CD4-positive, alpha-beta memory T cell (primary cell): ENCODE measurements at regions not wholly inside any gene's neighbourhood (a gene's known extent, or its start where the extent isn't known, plus 50 kb on each side); places are given as distances from the start of the nearest gene placed in this dataset.

Experiments
- CTCF ChIA-PET: fragments of 350-600 bp; sonication (Branson Sonifier 250); formaldehyde crosslinking; loops from one replicate; lab custom pipeline; 2021; ENCODE audit warnings: inconsistent platforms; ENCODE audit not compliant: partially characterized antibody; lab: Charles Lee
- POLR2A ChIA-PET: fragments of 350-600 bp; sonication (Branson Sonifier 250); formaldehyde crosslinking; loops from one replicate; lab custom pipeline; 2021; ENCODE audit not compliant: partially characterized antibody; lab: Charles Lee
- DNase-seq, 5 donors: peaks; one replicate each; pipeline versions ENCODE4 v3.0.0 to v3.0.0-alpha.2; 2020 to 2022; ENCODE audit warnings: mixed read lengths in 1 of 5
- H3K27ac ChIP-seq: one replicate; pipeline ENCODE4 v1.7.0; 2013; ENCODE audit warnings: low read depth, low read length
- H3K27me3 ChIP-seq: 2 replicates; pipeline ENCODE4 v1.7.0; 2013; ENCODE audit warnings: mild to moderate bottlenecking, low read length, moderate library complexity; ENCODE audit not compliant: insufficient read depth
- H3K36me3 ChIP-seq: 2 replicates; pipeline ENCODE4 v1.7.0; 2013; ENCODE audit warnings: mild to moderate bottlenecking, low read length, moderate library complexity; ENCODE audit not compliant: insufficient read depth
- H3K4me1 ChIP-seq: 2 replicates; pipeline ENCODE4 v1.7.0; 2013; ENCODE audit warnings: mild to moderate bottlenecking, low read length, moderate library complexity; ENCODE audit not compliant: insufficient read depth
- H3K4me3 ChIP-seq, 2 donors: one replicate each; pipeline ENCODE4 v1.7.0; 2013; ENCODE audit warnings: low read length in 2 of 2, mild to moderate bottlenecking in 1 of 2
- H3K9me3 ChIP-seq, 2 donors: one replicate each; pipeline ENCODE4 v1.7.0; 2013; ENCODE audit warnings: low read length in 2 of 2, control low read depth in 1 of 2; ENCODE audit not compliant: control insufficient read depth in 1 of 2
- H3K27ac Mint-ChIP-seq, 7 donors: one replicate each; pipeline ENCODE4 v1.8.0; 2020 to 2021; ENCODE audit warnings: mixed read lengths in 7 of 7, mild to moderate bottlenecking in 6 of 7, inconsistent platforms in 3 of 7, moderate library complexity in 3 of 7
- H3K27me3 Mint-ChIP-seq, 2 donors: one replicate each; pipeline ENCODE4 v1.8.0; 2020 to 2021; ENCODE audit warnings: mixed read lengths in 2 of 2
- H3K36me3 Mint-ChIP-seq, 2 donors: one replicate each; pipeline ENCODE4 v1.8.0; 2020 to 2021; ENCODE audit warnings: mixed read lengths in 2 of 2, inconsistent platforms in 1 of 2, mild to moderate bottlenecking in 1 of 2
- H3K4me1 Mint-ChIP-seq, 4 donors: one replicate each; pipeline ENCODE4 v1.8.0; 2020 to 2021; ENCODE audit warnings: mixed read lengths in 4 of 4, mild to moderate bottlenecking in 1 of 4
- H3K4me3 Mint-ChIP-seq, 8 donors: one replicate each; pipeline ENCODE4 v1.8.0; 2020 to 2021; ENCODE audit warnings: mixed read lengths in 8 of 8, mild to moderate bottlenecking in 7 of 8, moderate library complexity in 6 of 8, inconsistent platforms in 3 of 8
- H3K9me3 Mint-ChIP-seq, 8 donors: one replicate each; pipeline ENCODE4 v1.8.0; 2020 to 2021; ENCODE audit warnings: mixed read lengths in 8 of 8, mild to moderate bottlenecking in 5 of 8, inconsistent platforms in 3 of 8, moderate library complexity in 1 of 8
- intact Hi-C: fragments of 100-400 bp; cut with micrococcal nuclease; formaldehyde crosslinking; loops from one replicate; pipeline ENCODE4 v1.15.1; 2023

- no peak for DNase-seq
- POLR2A ChIA-PET = no interaction called here
- Mint-ChIP-seq H3K36me3 (no peaks in the 10 kb centered on the region), H3K9me3 (peaks cover 0 to 8% (median 0%) of the 10 kb centered on the region in 8 donors), H3K27ac (no peak overlapping the region), H3K4me1 (peaks cover 3 to 26% (median 11%) of the 10 kb centered on the region in 4 donors), H3K4me3 (no peak overlapping the region), H3K27me3 (no peaks in the 10 kb centered on the region)
- CTCF ChIA-PET = no interaction called here
- intact Hi-C loops = no loop called here
- Histone ChIP-seq H3K27me3 (no peaks in the 10 kb centered on the region), H3K9me3 (no peaks in the 10 kb centered on the region), H3K4me1 (peaks cover 8% of the 10 kb centered on the region), H3K27ac (no peak overlapping the region), H3K36me3 (no peaks in the 10 kb centered on the region), H3K4me3 (no peak overlapping the region)
Observed at GRCh38 chr14:104368751-104369100, 210.8 kb upstream of the C14orf180 start.

- Histone ChIP-seq H3K27ac (no peak overlapping the region), H3K27me3 (no peaks in the 10 kb centered on the region), H3K9me3 (no peaks in the 10 kb centered on the region), H3K4me1 (peaks cover 8% of the 10 kb centered on the region), H3K36me3 (no peaks in the 10 kb centered on the region), H3K4me3 (no peak overlapping the region)
- DNase-seq = no peak
- peaks cover 3 to 26% (median 11%) of the 10 kb centered on the region in 4 donors for H3K4me1 Mint-ChIP-seq
- CTCF ChIA-PET = no interaction called here
- no peaks in the 10 kb centered on the region for H3K27me3 Mint-ChIP-seq
- POLR2A ChIA-PET = no interaction called here
- peaks cover 0 to 8% (median 0%) of the 10 kb centered on the region in 8 donors for H3K9me3 Mint-ChIP-seq
- intact Hi-C loops = no loop called here
- no peak overlapping the region for H3K4me3 Mint-ChIP-seq
- H3K27ac Mint-ChIP-seq = no peak overlapping the region
- H3K36me3 Mint-ChIP-seq = no peaks in the 10 kb centered on the region
Observed at GRCh38 chr14:104369208-104369607, 210.4 kb upstream of the C14orf180 start.

GRCh38 chr14:104370256-104370870, 209.2 kb upstream of the C14orf180 start:
- DNase-seq = no peak
- H3K9me3 ChIP-seq = no peaks in the 10 kb centered on the region
- Mint-ChIP-seq H3K4me3 (no peak overlapping the region), H3K27me3 (no peaks in the 10 kb centered on the region), H3K27ac (peak overlapping the region in 3 of 7 donors; percentile 7 to 61 (median 8)), H3K4me1 (peaks cover 3 to 26% (median 11%) of the 10 kb centered on the region in 4 donors), H3K9me3 (peaks cover 0 to 1% (median 0%) of the 10 kb centered on the region in 8 donors), H3K36me3 (no peaks in the 10 kb centered on the region)
- POLR2A ChIA-PET = no interaction called here
- no peak overlapping the region for H3K4me3 ChIP-seq
- no peaks in the 10 kb centered on the region for H3K36me3 ChIP-seq
- no peaks in the 10 kb centered on the region for H3K27me3 ChIP-seq
- CTCF ChIA-PET = no interaction called here
- no peak overlapping the region for H3K27ac ChIP-seq
- intact Hi-C loops = no loop called here
- peaks cover 8% of the 10 kb centered on the region for H3K4me1 ChIP-seq

GRCh38 chr14:104371031-104371430, 208.5 kb upstream of the C14orf180 start:
- no peak for DNase-seq
- no peak overlapping the region for H3K4me3 Mint-ChIP-seq
- peaks cover 3 to 26% (median 11%) of the 10 kb centered on the region in 4 donors for H3K4me1 Mint-ChIP-seq
- H3K36me3 Mint-ChIP-seq = no peaks in the 10 kb centered on the region
- peaks cover 0 to 1% (median 0%) of the 10 kb centered on the region in 8 donors for H3K9me3 Mint-ChIP-seq
- ChIA-PET CTCF (no interaction called here), POLR2A (no interaction called here)
- no peaks in the 10 kb centered on the region for H3K27me3 Mint-ChIP-seq
- peak overlapping the region in 1 of 7 donors; percentile 8 for H3K27ac Mint-ChIP-seq
- Histone ChIP-seq H3K9me3 (no peaks in the 10 kb centered on the region), H3K27ac (no peak overlapping the region), H3K4me1 (peaks cover 8% of the 10 kb centered on the region), H3K36me3 (no peaks in the 10 kb centered on the region), H3K4me3 (no peak overlapping the region), H3K27me3 (no peaks in the 10 kb centered on the region)
- intact Hi-C loops = no loop called here

GRCh38 chr14:104371917-104372316, 207.6 kb upstream of the C14orf180 start:
- H3K4me3 ChIP-seq = no peak overlapping the region
- H3K27ac ChIP-seq = no peak overlapping the region
- DNase-seq = no peak
- Mint-ChIP-seq H3K4me1 (peaks cover 3 to 26% (median 9%) of the 10 kb centered on the region in 4 donors), H3K36me3 (no peaks in the 10 kb centered on the region), H3K27ac (no peak overlapping the region), H3K27me3 (no peaks in the 10 kb centered on the region), H3K4me3 (no peak overlapping the region), H3K9me3 (peaks cover 0 to 1% (median 0%) of the 10 kb centered on the region in 8 donors)
- intact Hi-C loops = no loop called here
- no peaks in the 10 kb centered on the region for H3K36me3 ChIP-seq
- H3K27me3 ChIP-seq = no peaks in the 10 kb centered on the region
- no peaks in the 10 kb centered on the region for H3K9me3 ChIP-seq
- ChIA-PET CTCF (no interaction called here), POLR2A (no interaction called here)
- H3K4me1 ChIP-seq = peaks cover 8% of the 10 kb centered on the region

GRCh38 chr14:104372390-104373054, 207.0 kb upstream of the C14orf180 start:
- Mint-ChIP-seq H3K4me1 (peaks cover 3 to 26% (median 9%) of the 10 kb centered on the region in 4 donors), H3K36me3 (no peaks in the 10 kb centered on the region), H3K27me3 (no peaks in the 10 kb centered on the region), H3K4me3 (no peak overlapping the region), H3K27ac (peak overlapping the region in 3 of 7 donors; percentile 22 to 51 (median 31)), H3K9me3 (peaks cover 0 to 1% (median 0%) of the 10 kb centered on the region in 8 donors)
- intact Hi-C loops = no loop called here
- CTCF ChIA-PET = interaction anchor here (1.0 kb wide), 1 partner anchor 13 kb away, joined by 3 read pairs; no protein-coding TSS in a partner anchor
- no peak overlapping the region for H3K27ac ChIP-seq
- H3K9me3 ChIP-seq = no peaks in the 10 kb centered on the region
- no peaks in the 10 kb centered on the region for H3K36me3 ChIP-seq
- H3K27me3 ChIP-seq = no peaks in the 10 kb centered on the region
- no peak for DNase-seq
- peaks cover 8% of the 10 kb centered on the region for H3K4me1 ChIP-seq
- no peak overlapping the region for H3K4me3 ChIP-seq
- POLR2A ChIA-PET = no interaction called here

- DNase-seq = no peak
- POLR2A ChIA-PET = no interaction called here
- H3K4me3 ChIP-seq = no peak overlapping the region
- H3K36me3 ChIP-seq = no peaks in the 10 kb centered on the region
- H3K4me1 ChIP-seq = peaks cover 8% of the 10 kb centered on the region
- H3K9me3 ChIP-seq = no peaks in the 10 kb centered on the region
- peak overlapping the region in 4 of 7 donors; percentile 22 to 57 (median 41) for H3K27ac Mint-ChIP-seq
- peaks cover 3 to 26% (median 9%) of the 10 kb centered on the region in 4 donors for H3K4me1 Mint-ChIP-seq
- H3K27ac ChIP-seq = no peak overlapping the region
- CTCF ChIA-PET = interaction anchor here (1.0 kb wide), 1 partner anchor 12 kb away, joined by 3 read pairs; no protein-coding TSS in a partner anchor
- peaks cover 0 to 3% (median 0%) of the 10 kb centered on the region in 8 donors for H3K9me3 Mint-ChIP-seq
- intact Hi-C loops = no loop called here
- H3K36me3 Mint-ChIP-seq = no peaks in the 10 kb centered on the region
- H3K4me3 Mint-ChIP-seq = peak overlapping the region in 1 of 8 donors; percentile 15
- no peaks in the 10 kb centered on the region for H3K27me3 Mint-ChIP-seq
- H3K27me3 ChIP-seq = no peaks in the 10 kb centered on the region
Observed at GRCh38 chr14:104373055-104373854, 206.3 kb upstream of the C14orf180 start.
